Peyer's patch (tissue), 4 donors: ENCODE measurements at regions not wholly inside any gene's neighbourhood (a gene's known extent, or its start where the extent isn't known, plus 50 kb on each side); places are given as distances from the start of the nearest gene placed in this dataset.

ENCODE experiments used
- CTCF ChIP-seq, 6 experiments: fragments of 450-650 bp in 4 of 6; fragments of 200-600 bp in 2 of 6; sonication (generic) in 1 of 6; IDR thresholded peaks; one replicate each; pipeline ENCODE4 v1.5.1; 2017 to 2019; ENCODE audit warnings: antibody characterized with exemption in 6 of 6, mild to moderate bottlenecking in 3 of 6, moderate library complexity in 1 of 6
- POLR2A ChIP-seq, 2 donors: fragments of 450-650 bp; IDR thresholded peaks; one replicate each; pipeline ENCODE4 v1.5.1; 2017; ENCODE audit warnings: antibody characterized with exemption in 2 of 2, mild to moderate bottlenecking in 2 of 2, moderate library complexity in 2 of 2

- no peak for TF ChIP-seq CTCF (IDR thresholded peaks at IDR 0.05)
- TF ChIP-seq POLR2A (IDR thresholded peaks at IDR 0.05), result no peak
Measured at GRCh38 chr20:48480216-48480772, 347.5 kb downstream of the PREX1 start.
